HG03342 (cell line): ENCODE measurements at regions not wholly inside any gene's neighbourhood (a gene's known extent, or its start where the extent isn't known, plus 50 kb on each side); places are given as distances from the start of the nearest gene placed in this dataset.
"Not testable (repeated sequence)": the region's sequence is repeated elsewhere in the genome, so short reads cannot be mapped to it uniquely, and the experiment has no call there.

ENCODE experiments used
- ATAC-seq: cut with Tn5 transposase; IDR thresholded peaks from one replicate; pipeline ENCODE4 v1.9.1; 2021; ENCODE audit warnings: mild to moderate bottlenecking, moderate library complexity; ENCODE audit not compliant: unreplicated experiment

DNA sequence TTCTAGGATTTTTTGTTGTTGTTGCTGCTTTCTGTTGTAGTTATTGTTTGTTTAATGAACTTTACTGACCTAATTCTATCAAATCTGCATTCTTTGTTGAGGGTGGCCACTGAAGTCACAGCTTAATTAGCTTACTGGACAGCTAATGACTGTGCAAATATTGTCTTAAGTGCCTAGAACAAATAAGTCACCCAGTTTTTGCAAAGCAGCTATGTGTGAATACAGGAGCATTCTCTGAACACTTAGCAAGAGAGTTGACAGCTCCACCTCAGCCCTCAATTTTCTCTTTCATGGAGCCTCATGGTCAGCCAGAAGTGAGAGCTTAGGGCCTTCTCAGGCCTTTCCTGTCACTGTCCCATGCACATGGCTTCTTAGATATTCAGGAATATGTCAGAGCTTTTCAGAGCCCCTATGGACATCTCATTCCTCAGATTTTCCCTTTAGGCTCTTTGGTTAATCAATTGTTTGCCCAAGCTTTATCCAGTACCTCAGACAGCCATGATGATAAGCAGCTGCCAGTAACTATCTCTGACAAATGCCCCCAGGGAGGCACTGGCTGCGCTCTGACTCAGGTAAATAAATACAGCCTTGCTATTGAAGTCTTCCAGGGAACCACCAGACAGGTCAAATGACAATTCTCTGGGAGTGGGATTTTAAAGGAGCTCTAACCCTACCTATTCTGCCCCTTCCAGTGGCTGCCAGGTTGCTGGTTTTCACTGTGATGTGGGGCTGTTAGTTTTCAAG, 241.4 kb upstream of the IL12B start:
- no peak for ATAC-seq

DNA sequence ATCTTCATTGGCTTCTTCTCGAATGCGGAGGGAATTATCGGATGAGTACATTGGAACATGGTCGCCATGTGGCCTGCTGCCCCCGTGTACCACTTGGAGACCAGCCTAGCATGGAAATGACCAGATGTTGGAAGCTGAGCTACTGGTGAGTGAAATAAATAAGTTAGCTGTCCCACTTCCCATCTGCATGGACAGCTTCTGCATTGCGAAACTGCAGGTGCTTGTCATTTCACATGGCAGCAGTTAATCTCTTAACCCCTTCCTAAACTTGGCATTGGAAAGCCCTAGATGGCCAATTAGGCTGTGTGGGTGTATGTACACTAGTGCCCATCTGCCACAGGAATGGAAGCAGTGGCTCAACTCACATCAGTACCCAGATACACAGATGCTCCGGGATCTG, 246.6 kb upstream of the IL12B start:
- no peak for ATAC-seq

DNA sequence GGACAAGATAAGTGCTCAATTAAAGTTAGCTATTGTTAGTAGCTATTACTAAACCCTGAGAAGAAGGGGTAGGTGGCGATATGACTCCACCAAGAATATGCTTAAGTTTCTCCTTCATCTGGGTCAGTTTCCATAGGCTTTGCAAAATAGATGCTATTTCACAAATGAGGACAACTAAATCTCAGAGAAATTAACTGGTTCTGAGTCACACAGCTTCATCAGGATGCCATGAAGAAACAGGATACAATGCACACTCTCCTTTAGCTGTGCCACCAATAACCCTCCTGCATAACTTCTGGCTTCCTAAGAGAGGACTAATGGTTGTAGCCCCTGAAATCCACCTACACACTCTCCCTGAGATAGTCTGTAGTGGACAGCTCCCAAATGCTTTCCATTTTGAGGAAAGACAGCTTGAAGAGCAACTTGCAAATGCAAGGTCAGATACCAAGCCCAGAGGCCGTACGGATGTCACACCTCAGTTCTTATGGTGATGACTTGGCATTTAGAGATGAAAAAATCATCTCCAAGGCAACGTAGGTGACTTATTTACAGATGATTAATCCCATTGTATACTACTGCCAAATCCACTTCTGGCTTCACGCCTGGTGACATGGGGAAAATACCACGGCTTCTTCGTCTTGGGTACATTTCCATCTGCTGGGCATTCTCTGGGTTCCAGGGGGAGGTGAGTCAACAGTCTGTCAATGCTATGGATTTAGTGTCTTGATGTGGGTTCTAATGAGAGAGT, 251.4 kb upstream of the IL12B start:
- ATAC-seq: no peak

DNA sequence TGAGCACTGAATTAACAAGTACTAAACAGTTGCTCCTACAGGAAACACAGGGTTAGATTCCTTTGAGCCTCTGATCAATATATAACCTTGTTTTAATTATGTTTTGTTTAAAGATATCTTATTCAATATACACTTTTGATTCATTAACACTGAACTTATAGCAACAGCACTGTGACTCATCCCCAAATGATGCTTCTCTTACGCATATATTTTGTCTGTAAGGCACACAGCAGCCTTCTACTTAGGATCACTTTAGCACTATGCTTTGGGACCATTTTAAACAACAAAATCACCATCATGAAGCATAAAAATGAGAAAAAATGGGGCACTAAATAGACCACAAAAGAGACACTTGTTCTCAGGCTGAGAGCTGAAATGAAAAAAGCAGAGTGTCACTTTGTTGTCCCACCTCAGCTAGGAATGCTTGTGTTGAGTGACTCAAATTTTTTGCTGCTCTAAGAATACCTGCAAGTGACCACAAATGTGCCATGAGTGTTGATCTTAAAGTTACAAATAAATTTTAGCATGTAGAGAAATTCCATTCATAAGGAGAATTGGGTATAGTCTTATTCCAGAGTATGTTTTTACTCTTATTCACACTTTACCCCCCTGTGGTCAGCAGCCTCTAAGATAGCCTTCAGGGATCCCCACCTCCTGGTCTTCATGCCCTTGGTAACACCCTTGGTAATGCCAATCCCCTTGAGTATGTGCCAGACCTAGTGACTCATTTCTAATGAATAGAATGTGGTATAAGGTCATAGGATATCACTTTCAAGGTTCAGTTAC, 252.7 kb upstream of the IL12B start:
- ATAC-seq: no peak

DNA sequence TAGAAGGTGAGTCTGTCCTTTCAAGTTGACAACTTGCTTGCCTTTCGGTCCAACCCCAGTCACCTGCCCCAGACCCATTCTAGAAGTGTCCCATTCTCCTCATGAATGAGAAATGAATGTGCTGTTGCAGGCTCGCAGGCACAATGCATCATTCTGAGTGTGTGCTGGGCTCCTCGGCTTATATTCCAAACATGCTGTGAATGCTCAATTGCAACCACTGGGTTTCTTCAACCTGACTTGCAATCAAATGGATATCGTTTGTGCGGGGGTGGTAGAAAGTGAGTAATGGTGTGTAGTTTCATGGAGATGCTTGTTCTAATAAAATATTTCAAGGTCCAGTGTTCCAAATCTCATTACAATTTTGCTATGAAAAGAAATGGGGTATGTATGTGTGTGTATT, 256.6 kb upstream of the IL12B start:
- ATAC-seq: no peak

DNA sequence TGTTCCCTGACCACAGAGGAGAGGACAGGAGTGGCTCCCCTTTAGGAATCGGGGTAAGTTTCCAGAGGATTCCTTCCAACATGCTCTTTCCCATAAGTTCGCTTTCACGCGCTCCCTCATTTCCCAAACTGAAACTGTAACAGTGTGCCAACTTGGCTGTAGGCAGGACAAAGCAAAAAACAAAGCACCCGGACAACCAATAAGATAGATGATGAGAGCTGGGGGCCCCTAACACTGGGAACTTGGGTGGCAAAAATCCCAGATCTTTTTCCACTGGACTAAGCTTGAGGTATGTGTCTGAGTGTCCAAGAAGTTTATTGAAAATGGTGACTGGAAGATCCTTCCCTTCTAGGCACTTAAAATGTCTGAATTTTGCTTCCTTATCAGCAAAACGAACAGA, 258.7 kb upstream of the IL12B start:
- no peak for ATAC-seq

DNA sequence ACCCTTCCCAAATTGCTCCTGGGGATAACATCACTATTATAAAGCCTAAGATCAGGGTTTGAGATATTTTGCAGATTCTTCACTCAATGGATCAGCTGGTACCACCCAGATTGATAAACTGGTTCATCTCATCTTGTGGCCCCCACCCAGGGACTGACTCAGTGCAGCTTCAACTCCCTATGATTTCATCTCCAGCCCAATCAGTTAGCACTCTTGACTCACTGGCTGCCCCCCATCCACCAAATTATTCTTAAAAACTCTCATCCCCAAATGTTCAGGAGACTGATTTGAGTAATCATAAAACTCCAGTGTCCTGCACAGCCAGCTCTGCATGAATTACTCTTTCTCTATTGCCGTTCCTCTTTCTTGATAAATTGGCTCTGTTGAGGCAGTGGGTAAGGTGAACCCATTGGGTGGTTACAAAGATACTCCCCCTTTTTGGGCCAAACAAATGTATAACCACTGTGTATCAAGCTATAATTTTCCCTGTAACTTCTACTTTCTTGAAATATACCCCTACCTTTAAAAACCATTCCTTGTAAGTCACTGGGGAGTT, 263.3 kb upstream of the IL12B start:
- no peak for ATAC-seq

DNA sequence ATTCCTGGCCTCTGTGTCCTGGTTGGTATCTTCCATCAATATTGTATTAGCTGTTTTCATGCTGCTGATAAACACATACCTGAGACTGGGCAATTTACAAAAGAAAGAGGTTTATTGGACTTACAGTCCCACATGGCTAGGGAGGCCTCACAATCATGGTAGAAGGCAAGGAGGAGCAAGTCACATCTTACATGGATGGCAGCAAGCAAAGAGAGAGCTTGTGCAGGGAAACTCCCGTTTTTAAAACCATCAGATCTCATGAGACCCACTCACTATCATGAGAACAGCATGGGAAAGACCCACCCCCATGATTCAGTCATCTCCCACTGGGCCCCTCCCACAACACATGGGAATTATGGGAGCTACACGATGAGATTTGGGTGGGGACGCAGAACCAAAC, 265.3 kb upstream of the IL12B start:
- ATAC-seq: not testable (repeated sequence)

DNA sequence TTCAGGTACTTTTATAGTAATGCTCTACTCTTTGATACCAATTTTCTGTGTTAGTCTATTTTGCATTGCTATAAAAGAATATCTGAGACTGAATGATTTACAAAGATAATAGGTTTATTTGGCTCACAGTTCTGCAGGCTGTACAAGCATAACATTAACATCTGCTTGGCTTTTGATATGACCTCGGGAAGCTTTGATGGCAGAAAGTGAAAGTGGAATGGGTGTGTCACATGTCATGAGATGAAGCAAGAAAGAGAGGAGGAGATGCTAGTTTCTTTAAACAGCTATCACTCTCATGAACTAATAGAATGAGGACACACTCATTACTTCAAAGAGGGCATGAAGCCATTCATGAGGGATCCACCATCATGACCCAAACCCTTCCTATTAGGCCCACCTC, 270.9 kb upstream of the IL12B start:
- ATAC-seq: no peak

DNA sequence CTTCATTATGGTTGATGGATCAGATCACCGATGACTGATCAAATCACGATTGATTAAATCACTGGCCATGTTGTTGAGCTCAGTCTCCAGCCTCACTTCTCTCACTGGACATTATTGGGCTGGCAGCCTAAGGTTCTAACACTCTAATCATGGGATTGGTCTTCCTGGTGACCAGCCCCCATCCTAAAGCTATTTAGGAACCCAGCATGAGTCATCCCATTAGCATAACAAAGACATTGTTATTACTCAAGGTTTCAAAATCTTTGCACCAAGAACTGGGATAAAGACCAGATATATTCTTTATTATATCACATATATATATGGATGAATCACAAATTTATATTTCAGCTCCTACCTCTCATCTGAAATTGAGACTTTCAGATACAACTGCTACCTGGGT, 272.1 kb upstream of the IL12B start:
- no peak for ATAC-seq

DNA sequence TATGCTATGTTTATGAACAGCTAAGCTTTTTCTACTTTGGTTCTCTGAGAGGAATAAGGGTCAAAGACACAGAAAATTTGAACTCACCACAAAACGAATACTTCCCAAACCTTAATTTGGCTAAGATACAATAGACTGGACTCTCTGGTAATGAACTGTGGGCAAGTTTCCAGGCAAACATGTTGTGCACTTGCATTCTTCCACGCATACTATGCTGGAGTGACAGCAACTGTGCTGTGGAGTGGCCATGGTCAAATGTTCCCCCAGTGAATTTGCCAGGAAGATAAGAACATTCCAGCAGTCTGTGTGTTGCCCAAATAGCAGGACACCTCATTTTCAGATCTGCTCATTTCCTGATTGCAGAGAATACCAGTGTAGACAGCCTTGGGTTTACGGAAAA, 275.3 kb upstream of the IL12B start:
- no peak for ATAC-seq

DNA sequence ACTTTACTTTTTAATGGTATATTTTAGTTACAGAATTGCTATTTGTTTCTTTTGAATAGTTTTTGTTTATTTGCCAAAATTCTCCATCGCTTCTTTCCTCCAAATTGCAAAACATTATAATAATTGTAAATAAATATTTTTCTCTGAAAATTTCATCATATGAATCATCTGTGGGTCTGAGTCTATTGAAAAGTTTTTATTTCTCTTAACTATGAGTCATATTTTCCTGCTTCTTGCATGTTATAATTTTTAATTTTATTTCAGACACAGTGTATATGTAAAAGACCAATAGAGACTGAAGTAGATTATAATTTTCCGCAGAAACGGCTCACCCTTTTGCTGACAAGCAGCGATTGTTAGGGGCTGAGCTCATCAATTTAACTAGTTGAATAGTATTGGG, 279.1 kb upstream of the IL12B start:
- no peak for ATAC-seq

DNA sequence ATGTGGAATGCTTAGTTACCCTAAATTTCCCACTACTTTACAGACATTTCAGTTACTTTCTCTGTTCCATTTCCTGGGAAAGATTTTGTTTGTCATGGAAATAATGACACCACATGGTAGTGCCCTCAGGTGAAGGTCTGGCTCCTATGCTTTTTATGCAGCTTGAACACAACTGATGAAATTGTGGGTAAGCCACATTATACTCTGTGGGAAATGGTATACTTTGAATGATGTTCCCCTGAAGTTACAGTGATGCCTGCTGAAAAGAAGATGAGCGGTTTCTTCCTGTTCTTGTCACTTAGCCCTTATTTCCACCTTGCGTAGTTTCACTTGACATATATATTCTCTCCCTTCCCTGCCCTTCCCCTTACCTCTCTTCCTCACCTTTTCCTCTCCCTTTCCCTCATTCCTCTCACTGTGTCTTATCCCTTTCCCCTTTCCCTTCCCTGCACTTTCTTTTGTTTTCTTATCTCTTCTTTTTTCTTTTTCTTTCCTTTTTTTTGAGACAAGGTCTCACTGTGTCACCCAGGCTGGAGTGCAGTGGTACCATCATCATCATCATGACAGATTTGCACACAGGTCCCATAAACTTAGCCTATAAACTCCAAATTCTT, 280.8 kb upstream of the IL12B start:
- no peak for ATAC-seq

DNA sequence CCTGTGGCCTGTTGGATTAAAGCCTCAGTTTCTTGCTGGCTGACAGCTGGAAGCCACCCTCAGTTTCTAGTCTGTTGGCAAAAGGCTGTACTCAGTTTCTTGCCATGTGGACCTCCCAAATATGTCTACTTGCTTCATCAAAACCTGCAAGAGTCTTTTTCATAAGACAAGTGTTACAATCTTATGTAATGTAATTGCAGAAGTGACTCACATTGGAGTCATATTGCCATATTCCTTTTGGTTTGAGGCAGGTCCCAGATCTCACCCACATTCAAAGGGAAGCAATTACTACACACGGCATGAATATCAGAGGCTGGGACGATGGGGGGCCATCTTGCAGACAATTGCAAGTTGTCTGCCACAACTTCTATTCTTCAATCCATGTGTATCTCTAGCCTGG, 286.7 kb upstream of the IL12B start:
- ATAC-seq: no peak

DNA sequence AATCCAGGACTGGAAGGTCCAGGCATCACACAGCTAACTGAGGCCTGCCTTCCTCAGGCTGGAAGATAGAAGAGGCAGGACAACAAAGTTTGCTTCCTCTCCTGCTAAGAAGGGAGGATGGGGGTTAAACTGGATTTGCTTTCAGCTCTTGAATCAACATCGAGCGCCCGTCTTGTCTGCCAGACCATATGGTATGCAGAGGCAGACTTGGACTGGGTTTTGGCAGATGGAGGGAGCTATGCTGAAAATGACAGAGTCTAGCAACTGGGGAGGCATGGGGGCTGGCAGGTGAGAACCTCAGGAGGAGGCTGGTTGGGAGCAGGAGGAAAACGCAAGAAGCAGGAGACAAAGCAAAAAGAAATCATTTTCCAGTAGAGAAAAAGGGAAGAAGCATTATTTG, 289.5 kb upstream of the IL12B start:
- no peak for ATAC-seq

DNA sequence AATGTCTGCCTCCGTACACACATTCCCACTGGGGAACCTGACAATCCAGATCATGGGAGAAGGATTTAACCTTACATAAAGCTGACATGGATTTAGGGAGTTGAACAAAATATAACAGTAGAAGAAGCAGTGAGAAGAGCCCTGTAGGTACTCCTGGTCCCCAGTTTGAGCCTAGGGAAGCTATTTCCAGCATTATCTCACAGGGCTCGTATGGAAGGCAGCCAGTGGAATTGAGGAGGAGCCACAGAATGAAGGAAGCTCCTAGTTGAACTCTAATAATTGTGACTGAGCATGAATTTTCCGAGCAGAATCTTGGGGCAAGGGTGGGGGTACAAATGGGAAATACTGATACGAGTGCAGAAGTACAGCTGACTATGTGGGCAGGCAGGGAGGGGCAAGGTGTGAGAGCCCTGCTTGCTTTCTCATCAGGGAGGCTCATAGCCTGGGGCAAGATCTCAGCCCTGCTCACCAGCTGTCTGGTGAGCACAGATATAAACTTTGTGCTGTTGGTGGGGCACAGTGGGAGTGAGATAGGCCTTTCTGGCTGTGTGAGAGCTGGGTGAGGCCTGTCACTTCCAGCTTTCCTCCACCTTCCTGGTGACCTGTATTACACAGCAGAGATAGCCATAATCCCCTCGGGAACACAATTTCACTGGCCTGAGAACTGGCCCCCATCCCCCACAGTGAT, 290.7 kb upstream of the IL12B start:
- ATAC-seq: no peak

DNA sequence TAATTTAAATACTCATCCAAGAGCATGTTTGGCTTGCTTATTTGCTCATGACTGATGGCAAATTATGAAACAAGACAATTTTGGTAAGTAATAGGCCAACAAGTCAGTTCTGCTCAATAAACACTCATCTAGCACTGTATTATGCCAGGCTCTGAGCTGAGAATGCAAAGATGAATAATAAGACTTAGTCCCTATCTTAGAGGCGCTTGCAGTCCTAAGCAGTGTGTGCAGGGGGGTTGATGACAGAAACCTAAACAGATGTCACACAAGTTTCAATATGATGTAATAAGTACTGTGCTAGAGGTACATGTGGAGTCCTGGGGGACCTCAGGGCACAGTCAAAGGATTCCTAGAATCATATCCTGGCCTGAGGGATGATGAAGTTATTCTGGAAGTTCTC, 287.6 kb upstream of the ADRA1B start:
- no peak for ATAC-seq

DNA sequence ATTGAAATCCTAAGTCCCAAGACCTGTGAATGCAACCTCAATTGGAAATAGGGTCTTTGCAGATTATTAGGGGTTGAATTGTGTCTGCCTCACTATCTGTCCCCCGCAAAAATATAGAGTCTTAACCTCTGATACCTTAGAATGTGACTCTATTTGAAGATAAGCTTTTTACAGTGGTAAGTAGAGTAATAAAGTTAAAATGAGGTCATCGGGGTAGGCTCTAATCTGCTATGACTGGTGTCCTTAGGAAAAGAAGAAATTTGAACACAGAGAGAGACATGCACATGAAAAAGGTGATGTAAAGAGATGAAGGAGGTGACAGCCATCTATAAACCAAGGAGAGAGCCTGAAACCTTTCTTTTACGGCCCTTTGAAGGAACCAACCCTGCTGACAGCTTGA, 287.1 kb upstream of the ADRA1B start:
- no peak for ATAC-seq

DNA sequence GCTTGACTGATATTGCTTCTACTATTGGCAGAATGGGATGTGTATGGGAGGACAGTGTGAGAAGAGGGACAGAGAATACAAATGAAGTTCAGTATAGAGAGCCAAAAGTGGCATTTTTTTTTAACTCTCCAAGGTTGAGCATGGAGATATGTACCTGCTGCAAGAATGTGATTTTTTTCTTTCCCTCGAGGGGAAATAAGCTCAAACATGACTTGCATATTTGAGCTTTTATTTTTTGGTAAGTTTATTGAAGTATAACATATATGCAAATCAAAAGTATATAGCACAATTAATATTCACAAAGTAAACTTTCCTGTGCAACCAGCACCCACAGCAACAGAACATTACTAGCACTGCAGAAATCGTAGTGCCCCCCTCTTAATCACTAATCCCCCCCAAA, 285.7 kb upstream of the ADRA1B start:
- no peak for ATAC-seq

DNA sequence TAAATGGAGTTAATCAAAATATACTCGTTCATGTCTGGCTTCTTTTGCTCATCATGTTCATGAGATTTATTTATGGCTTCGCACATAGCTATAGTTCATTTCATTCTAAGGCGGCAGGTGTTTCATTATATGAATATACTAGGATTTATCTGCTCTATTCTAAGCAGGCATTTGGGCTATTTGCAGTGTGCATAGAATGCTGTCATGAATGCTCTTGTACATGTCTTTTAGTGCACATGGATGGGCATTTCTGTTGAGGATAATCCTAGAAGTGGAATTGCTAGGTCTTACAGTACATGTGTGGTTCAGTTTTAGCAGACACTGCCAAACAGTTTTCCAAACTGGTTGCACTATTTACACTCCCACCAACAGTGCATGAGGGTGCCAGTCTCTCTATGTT, 285.3 kb upstream of the ADRA1B start:
- no peak for ATAC-seq

DNA sequence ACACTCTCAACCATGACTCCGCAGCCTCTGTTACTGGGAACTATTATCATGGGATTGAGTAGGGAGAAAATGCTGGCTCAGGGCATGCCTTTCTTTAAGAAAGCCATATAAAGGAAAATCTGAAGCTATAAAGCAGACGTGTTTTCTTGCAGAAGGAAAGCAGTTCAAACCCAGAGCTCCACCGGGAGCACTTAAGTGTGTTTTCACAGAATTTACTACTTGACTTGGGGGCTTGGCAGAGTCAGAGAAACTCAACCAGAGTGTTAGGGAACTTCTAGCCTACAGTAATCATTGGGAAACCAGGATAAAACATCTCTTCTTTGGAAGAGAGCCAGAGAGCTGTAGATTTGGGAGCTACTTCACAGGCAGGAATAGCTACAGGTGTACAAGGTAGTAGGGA, 283.4 kb upstream of the ADRA1B start:
- ATAC-seq: no peak
